Mucosa of stomach (tissue), 1 donor: ENCODE measurements at regions not wholly inside any gene's neighbourhood (a gene's known extent, or its start where the extent isn't known, plus 50 kb on each side); places are given as distances from the start of the nearest gene placed in this dataset.

ENCODE experiments used
- H3K27me3 ChIP-seq: one replicate; pipeline ENCODE4 v1.7.0; 2013; ENCODE audit warnings: mild to moderate bottlenecking, low read length; ENCODE audit not compliant: control insufficient read depth, insufficient read depth
- H3K36me3 ChIP-seq: one replicate; pipeline ENCODE4 v1.7.0; 2013; ENCODE audit warnings: low read length; ENCODE audit not compliant: control insufficient read depth, insufficient read depth
- H3K4me1 ChIP-seq: one replicate; pipeline ENCODE4 v1.7.0; 2013; ENCODE audit warnings: mild to moderate bottlenecking, low read length; ENCODE audit not compliant: control insufficient read depth, insufficient read depth
- H3K4me3 ChIP-seq: one replicate; pipeline ENCODE4 v1.7.0; 2013; ENCODE audit warnings: low read length
- H3K9ac ChIP-seq: one replicate; pipeline ENCODE4 v1.7.0; 2013; ENCODE audit warnings: mild to moderate bottlenecking, low read length, moderate library complexity
- H3K9me3 ChIP-seq: one replicate; pipeline ENCODE4 v1.7.0; 2013; ENCODE audit warnings: mild to moderate bottlenecking, low read length, moderate library complexity; ENCODE audit not compliant: control insufficient read depth
- donor health status: Pancreatic carcinoma.

- no peaks in the 10 kb centered on the region for H3K27me3 ChIP-seq
- no peaks in the 10 kb centered on the region for H3K9me3 ChIP-seq
- no peaks in the 10 kb centered on the region for H3K36me3 ChIP-seq
Observed at GRCh38 chr4:152247271-152247975, 288.5 kb downstream of the FBXW7 start.

GRCh38 chr4:152246659-152247058, 289.2 kb downstream of the FBXW7 start:
- H3K4me1 ChIP-seq, result no peaks in the 10 kb centered on the region
- no peaks in the 10 kb centered on the region for H3K27me3 ChIP-seq
- no peaks in the 10 kb centered on the region for H3K36me3 ChIP-seq
- no peak overlapping the region for H3K4me3 ChIP-seq
- H3K9ac ChIP-seq, result no peak overlapping the region
- no peaks in the 10 kb centered on the region for H3K9me3 ChIP-seq

More at GRCh38 chr4:152247271-152247975, 288.5 kb downstream of the FBXW7 start:
- Histone ChIP-seq H3K4me1 (no peaks in the 10 kb centered on the region), H3K4me3 (no peak overlapping the region), H3K9ac (no peak overlapping the region)

GRCh38 chr4:152245680-152246079, 290.2 kb downstream of the FBXW7 start:
- H3K4me3 ChIP-seq, result no peak overlapping the region
- no peaks in the 10 kb centered on the region for H3K36me3 ChIP-seq
- no peaks in the 10 kb centered on the region for H3K9me3 ChIP-seq
- no peaks in the 10 kb centered on the region for H3K27me3 ChIP-seq
- no peaks in the 10 kb centered on the region for H3K4me1 ChIP-seq
- H3K9ac ChIP-seq, result no peak overlapping the region

- Histone ChIP-seq H3K9ac (no peak overlapping the region), H3K36me3 (no peaks in the 10 kb centered on the region), H3K27me3 (no peaks in the 10 kb centered on the region), H3K4me3 (no peak overlapping the region), H3K4me1 (no peaks in the 10 kb centered on the region), H3K9me3 (no peaks in the 10 kb centered on the region)
Observed at GRCh38 chr4:152244659-152245058, 291.2 kb downstream of the FBXW7 start.

- no peak overlapping the region for H3K9ac ChIP-seq
- no peaks in the 10 kb centered on the region for H3K36me3 ChIP-seq
- H3K9me3 ChIP-seq, result no peaks in the 10 kb centered on the region
- no peaks in the 10 kb centered on the region for H3K27me3 ChIP-seq
- no peaks in the 10 kb centered on the region for H3K4me1 ChIP-seq
- H3K4me3 ChIP-seq, result no peak overlapping the region
Observed at GRCh38 chr4:152243896-152244595, 291.8 kb downstream of the FBXW7 start.

- H3K4me1 ChIP-seq, result no peaks in the 10 kb centered on the region
- no peaks in the 10 kb centered on the region for H3K27me3 ChIP-seq
- H3K9me3 ChIP-seq, result no peaks in the 10 kb centered on the region
- H3K9ac ChIP-seq, result no peak overlapping the region
- no peak overlapping the region for H3K4me3 ChIP-seq
- no peaks in the 10 kb centered on the region for H3K36me3 ChIP-seq
Observed at GRCh38 chr4:152243206-152243605, 292.7 kb downstream of the FBXW7 start.

- no peak overlapping the region for H3K4me3 ChIP-seq
- H3K9me3 ChIP-seq, result no peaks in the 10 kb centered on the region
- H3K9ac ChIP-seq, result no peak overlapping the region
- H3K4me1 ChIP-seq, result no peaks in the 10 kb centered on the region
- H3K27me3 ChIP-seq, result no peaks in the 10 kb centered on the region
- H3K36me3 ChIP-seq, result no peaks in the 10 kb centered on the region
Observed at GRCh38 chr4:152240232-152240631, 295.7 kb downstream of the FBXW7 start.

- Histone ChIP-seq H3K4me1 (no peaks in the 10 kb centered on the region), H3K27me3 (no peaks in the 10 kb centered on the region), H3K9ac (no peak overlapping the region), H3K4me3 (no peak overlapping the region), H3K9me3 (no peaks in the 10 kb centered on the region), H3K36me3 (no peaks in the 10 kb centered on the region)
Observed at GRCh38 chr4:152239216-152239615, 296.7 kb downstream of the FBXW7 start.

- no peaks in the 10 kb centered on the region for H3K27me3 ChIP-seq
- H3K9ac ChIP-seq, result no peak overlapping the region
- H3K9me3 ChIP-seq, result no peaks in the 10 kb centered on the region
- no peaks in the 10 kb centered on the region for H3K36me3 ChIP-seq
- no peaks in the 10 kb centered on the region for H3K4me1 ChIP-seq
- no peak overlapping the region for H3K4me3 ChIP-seq
Observed at GRCh38 chr4:152236519-152237056, 299.3 kb downstream of the FBXW7 start.

GRCh38 chr4:152235718-152236117, 300.2 kb downstream of the FBXW7 start:
- Histone ChIP-seq H3K9ac (no peak overlapping the region), H3K9me3 (no peaks in the 10 kb centered on the region), H3K36me3 (no peaks in the 10 kb centered on the region), H3K4me1 (no peaks in the 10 kb centered on the region), H3K27me3 (no peaks in the 10 kb centered on the region), H3K4me3 (no peak overlapping the region)

- Histone ChIP-seq H3K4me3 (no peak overlapping the region), H3K9me3 (no peaks in the 10 kb centered on the region), H3K36me3 (no peaks in the 10 kb centered on the region), H3K9ac (no peak overlapping the region), H3K27me3 (no peaks in the 10 kb centered on the region), H3K4me1 (no peaks in the 10 kb centered on the region)
Observed at GRCh38 chr4:152234571-152234970, 301.3 kb downstream of the FBXW7 start.

- no peak overlapping the region for H3K9ac ChIP-seq
- H3K27me3 ChIP-seq, result no peaks in the 10 kb centered on the region
- no peaks in the 10 kb centered on the region for H3K4me1 ChIP-seq
- H3K9me3 ChIP-seq, result no peaks in the 10 kb centered on the region
- H3K4me3 ChIP-seq, result no peak overlapping the region
- H3K36me3 ChIP-seq, result no peaks in the 10 kb centered on the region
Observed at GRCh38 chr4:152232271-152232670, 303.6 kb downstream of the FBXW7 start.
